Right ventricle myocardium superior (tissue), 1 donor: ENCODE measurements at regions not wholly inside any gene's neighbourhood (a gene's known extent, or its start where the extent isn't known, plus 50 kb on each side); places are given as distances from the start of the nearest gene placed in this dataset.

Source experiments
- ATAC-seq: fragments of 200-7000 bp; cut with Tn5 transposase; one replicate; pipeline ENCODE4 v1.9.1; 2020; ENCODE audit warnings: mild to moderate bottlenecking; ENCODE audit not compliant: poor library complexity
- DNase-seq: peaks from one replicate; pipeline ENCODE4 v3.0.0-alpha.2; 2020
- intact Hi-C: fragments of 100-400 bp; cut with DNase I; formaldehyde crosslinking; loops from one replicate; pipeline ENCODE4 v1.11.2; 2022
- donor health status: DM: no; HTN: yes; CAD: no; lungs with severe emphysema.

GRCh38 chr4:188821500-188821899 lies 682.3 kb downstream of the TRIML1 start:
- no peak for ATAC-seq
- intact Hi-C loops: no loop called here

GRCh38 chr4:188822698-188823097 lies 683.5 kb downstream of the TRIML1 start:
- DNase-seq (no peak), ATAC-seq (no peak)
- intact Hi-C loops: no loop called here

More at GRCh38 chr4:188821500-188821899, 682.3 kb downstream of the TRIML1 start:
- no peak for DNase-seq

GRCh38 chr4:188824553-188824952 lies 685.3 kb downstream of the TRIML1 start:
- DNase-seq (no peak), ATAC-seq (no peak)
- intact Hi-C loops: no loop called here

- DNase-seq (no peak), ATAC-seq (no peak)
- intact Hi-C loops: no loop called here
Measured at GRCh38 chr4:188826393-188826792, 687.2 kb downstream of the TRIML1 start.

- no peak for DNase-seq
- intact Hi-C loops: no loop called here
- ATAC-seq: no peak
Measured at GRCh38 chr4:188839704-188840103, 700.5 kb downstream of the TRIML1 start.

GRCh38 chr4:188841523-188841922 lies 702.3 kb downstream of the TRIML1 start:
- intact Hi-C loops: no loop called here
- ATAC-seq: no peak
- no peak for DNase-seq

GRCh38 chr4:188854436-188854835 lies 715.2 kb downstream of the TRIML1 start:
- intact Hi-C loops: no loop called here
- no peak for DNase-seq
- ATAC-seq: no peak

- intact Hi-C loops: no loop called here
- DNase-seq: no peak
- no peak for ATAC-seq
Measured at GRCh38 chr4:188858696-188859095, 719.5 kb downstream of the TRIML1 start.

GRCh38 chr4:188864741-188865140 lies 725.5 kb downstream of the TRIML1 start:
- no peak for DNase-seq
- no peak for ATAC-seq
- intact Hi-C loops: no loop called here

GRCh38 chr4:188867796-188868195 lies 728.6 kb downstream of the TRIML1 start:
- intact Hi-C loops: no loop called here
- no peak for ATAC-seq
- no peak for DNase-seq

GRCh38 chr4:188869581-188869980 lies 730.3 kb downstream of the TRIML1 start:
- intact Hi-C loops: no loop called here
- DNase-seq: no peak
- ATAC-seq: no peak

- DNase-seq (no peak), ATAC-seq (no peak)
- intact Hi-C loops: no loop called here
Measured at GRCh38 chr4:188872809-188873208, 733.6 kb downstream of the TRIML1 start.

GRCh38 chr4:188876881-188877280 lies 737.6 kb downstream of the TRIML1 start:
- DNase-seq (no peak), ATAC-seq (no peak)
- intact Hi-C loops: no loop called here

- intact Hi-C loops: no loop called here
- DNase-seq (no peak), ATAC-seq (no peak)
Measured at GRCh38 chr4:188879598-188879997, 740.4 kb downstream of the TRIML1 start.

GRCh38 chr4:188887905-188888304 lies 748.7 kb downstream of the TRIML1 start:
- intact Hi-C loops: no loop called here
- DNase-seq (no peak), ATAC-seq (no peak)

- no peak for ATAC-seq
- no peak for DNase-seq
- intact Hi-C loops: no loop called here
Measured at GRCh38 chr4:188892837-188893236, 753.6 kb downstream of the TRIML1 start.

GRCh38 chr4:188903986-188904385 lies 764.7 kb downstream of the TRIML1 start:
- intact Hi-C loops: no loop called here
- no peak for DNase-seq
- no peak for ATAC-seq

GRCh38 chr4:188904617-188905016 lies 765.4 kb downstream of the TRIML1 start:
- DNase-seq (no peak), ATAC-seq (no peak)
- intact Hi-C loops: no loop called here

- intact Hi-C loops: no loop called here
- no peak for ATAC-seq
- no peak for DNase-seq
Measured at GRCh38 chr4:188905248-188905647, 766.0 kb downstream of the TRIML1 start.

GRCh38 chr4:188911199-188911598 lies 772.0 kb downstream of the TRIML1 start:
- ATAC-seq: no peak
- no peak for DNase-seq
- intact Hi-C loops: no loop called here

GRCh38 chr4:188911707-188912106 lies 772.5 kb downstream of the TRIML1 start:
- ATAC-seq (no peak), DNase-seq (no peak)
- intact Hi-C loops: no loop called here

- no peak for ATAC-seq
- no peak for DNase-seq
- intact Hi-C loops: no loop called here
Measured at GRCh38 chr4:188915175-188915574, 775.9 kb downstream of the TRIML1 start.
